GM12875 (cell line): ENCODE measurements at regions not wholly inside any gene's neighbourhood (a gene's known extent, or its start where the extent isn't known, plus 50 kb on each side); places are given as distances from the start of the nearest gene placed in this dataset.

Experiments
- H3K4me3 ChIP-seq: one replicate; pipeline ENCODE4 v1.5.1; 2011; ENCODE audit warnings: low read depth, low read length, control low read depth
- TF ChIP-seq, protein P1 (sequence below): IDR thresholded peaks from 2 replicates; pipeline ENCODE4 v1.5.1; 2011; ENCODE audit warnings: low read depth, mild to moderate bottlenecking, control low read depth, inconsistent platforms, low read length, moderate library complexity, borderline replicate concordance; ENCODE audit not compliant: insufficient read depth

DNA sequence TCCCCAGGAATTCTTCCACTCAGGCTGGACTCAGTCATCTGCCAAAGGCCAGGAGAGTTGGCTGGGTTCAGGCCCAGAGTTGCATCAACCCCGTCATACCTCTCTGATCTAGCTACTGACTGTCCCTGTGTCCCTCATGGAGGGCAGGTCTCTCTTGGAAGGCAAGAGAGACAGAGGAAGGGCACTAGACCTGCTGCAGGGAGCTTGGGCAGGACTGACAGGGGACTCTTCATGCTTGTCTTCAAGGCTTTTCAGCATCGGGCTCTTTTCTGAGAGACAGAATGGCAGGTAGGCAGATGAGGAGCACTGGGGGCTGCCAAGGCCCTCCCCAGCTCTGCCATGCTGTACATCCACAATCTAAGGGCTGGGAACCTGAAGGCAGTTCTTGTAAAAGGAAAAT lies 140.1 kb upstream of the MRPS22 start:
- H3K4me3 ChIP-seq, result no peak overlapping the region

GRCh38 chr3:139204728-139205127 lies 139.1 kb upstream of the MRPS22 start:
- no peak overlapping the region for H3K4me3 ChIP-seq
- TF ChIP-seq, protein P1, sequence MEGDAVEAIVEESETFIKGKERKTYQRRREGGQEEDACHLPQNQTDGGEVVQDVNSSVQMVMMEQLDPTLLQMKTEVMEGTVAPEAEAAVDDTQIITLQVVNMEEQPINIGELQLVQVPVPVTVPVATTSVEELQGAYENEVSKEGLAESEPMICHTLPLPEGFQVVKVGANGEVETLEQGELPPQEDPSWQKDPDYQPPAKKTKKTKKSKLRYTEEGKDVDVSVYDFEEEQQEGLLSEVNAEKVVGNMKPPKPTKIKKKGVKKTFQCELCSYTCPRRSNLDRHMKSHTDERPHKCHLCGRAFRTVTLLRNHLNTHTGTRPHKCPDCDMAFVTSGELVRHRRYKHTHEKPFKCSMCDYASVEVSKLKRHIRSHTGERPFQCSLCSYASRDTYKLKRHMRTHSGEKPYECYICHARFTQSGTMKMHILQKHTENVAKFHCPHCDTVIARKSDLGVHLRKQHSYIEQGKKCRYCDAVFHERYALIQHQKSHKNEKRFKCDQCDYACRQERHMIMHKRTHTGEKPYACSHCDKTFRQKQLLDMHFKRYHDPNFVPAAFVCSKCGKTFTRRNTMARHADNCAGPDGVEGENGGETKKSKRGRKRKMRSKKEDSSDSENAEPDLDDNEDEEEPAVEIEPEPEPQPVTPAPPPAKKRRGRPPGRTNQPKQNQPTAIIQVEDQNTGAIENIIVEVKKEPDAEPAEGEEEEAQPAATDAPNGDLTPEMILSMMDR, result no peak

More for the DNA sequence above, 140.1 kb upstream of the MRPS22 start:
- TF ChIP-seq, protein P1, result no peak

- TF ChIP-seq, protein P1, result no peak
- H3K4me3 ChIP-seq, result no peak overlapping the region
Observed at GRCh38 chr3:139213936-139214335, 129.9 kb upstream of the MRPS22 start.

DNA sequence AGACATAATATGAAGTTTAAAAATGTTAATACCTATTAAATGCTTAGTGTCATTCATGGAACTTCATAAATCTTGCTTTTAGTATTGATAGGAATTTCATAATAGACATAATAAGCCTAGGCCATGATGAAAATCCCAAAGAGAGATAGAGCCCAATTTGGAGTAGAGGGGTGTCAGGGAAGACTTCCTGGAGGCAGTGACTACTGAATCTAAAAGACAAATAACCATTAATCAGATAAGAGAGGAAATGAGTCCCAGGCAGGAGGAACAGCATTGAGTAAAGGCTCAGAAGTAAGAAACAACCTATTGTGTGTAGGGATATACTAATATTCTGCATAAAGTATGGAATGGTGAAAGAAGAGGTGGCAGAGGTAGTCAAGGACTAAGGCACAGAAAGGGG lies 126.9 kb upstream of the MRPS22 start:
- H3K4me3 ChIP-seq, result no peak overlapping the region
- TF ChIP-seq, protein P1, result no peak

- no peak overlapping the region for H3K4me3 ChIP-seq
- TF ChIP-seq, protein P1, result no peak
Observed at GRCh38 chr3:139217633-139218032, 126.2 kb upstream of the MRPS22 start.

DNA sequence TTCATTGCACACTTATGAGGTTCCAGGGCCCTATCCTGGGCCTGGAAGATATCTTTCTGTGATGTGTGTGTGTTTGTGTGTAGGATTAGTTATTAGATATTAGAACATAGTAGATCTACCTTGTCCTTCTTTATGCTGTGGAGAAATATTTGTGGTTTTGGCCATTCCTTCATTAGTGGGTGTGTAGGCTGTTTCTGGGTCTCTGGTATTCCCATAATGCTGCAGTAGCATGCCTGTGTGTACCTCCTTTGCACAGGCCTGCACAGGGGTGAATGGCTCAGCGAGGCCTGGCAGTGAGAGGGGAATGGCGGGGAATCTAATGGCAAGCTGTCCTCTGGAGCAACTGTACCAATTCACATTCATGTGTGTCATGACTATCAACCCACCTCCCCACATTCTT lies 125.8 kb upstream of the MRPS22 start:
- H3K4me3 ChIP-seq, result no peak overlapping the region
- TF ChIP-seq, protein P1, result no peak

- TF ChIP-seq, protein P1, result no peak
- no peak overlapping the region for H3K4me3 ChIP-seq
Observed at GRCh38 chr3:139219463-139219862, 124.4 kb upstream of the MRPS22 start.
